Keratinocyte (primary cell): ENCODE measurements at regions not wholly inside any gene's neighbourhood (a gene's known extent, or its start where the extent isn't known, plus 50 kb on each side); places are given as distances from the start of the nearest gene placed in this dataset.

Source experiments
- DNase-seq: peaks from one replicate; pipeline ENCODE4 v3.0.0-alpha.2; 2011; ENCODE audit warnings: low read depth, missing footprints, low spot score
- FAIRE-seq: peaks from 2 replicates; lab custom pipeline; 2011; peaks lifted over from hg19 to GRCh38; lab: Jason Lieb, UNC
- H2AFZ ChIP-seq: 2 replicates; pipeline ENCODE4 v1.6.0; 2012; ENCODE audit warnings: low read length, control low read depth, inconsistent platforms; ENCODE audit not compliant: control insufficient read depth
- H3K27ac ChIP-seq: 2 replicates; pipeline ENCODE4 v1.5.1; 2011; ENCODE audit warnings: low read length; ENCODE audit not compliant: control insufficient read depth, insufficient read depth
- H3K27me3 ChIP-seq: 3 replicates; pipeline ENCODE4 v1.6.0; 2011; ENCODE audit warnings: low read length; ENCODE audit not compliant: control insufficient read depth, insufficient read depth; ENCODE audit errors: extremely low read depth
- H3K36me3 ChIP-seq, 2 experiments: 2 replicates in 1 of 2; 3 replicates in 1 of 2; pipeline ENCODE4 v1.5.1; 2011; ENCODE audit warnings: low read length in 2 of 2, mild to moderate bottlenecking in 1 of 2; ENCODE audit not compliant: control insufficient read depth in 2 of 2, insufficient read depth in 2 of 2; ENCODE audit errors: extremely low read depth in 1 of 2
- H3K4me1 ChIP-seq: 3 replicates; pipeline ENCODE4 v1.5.1; 2011; ENCODE audit warnings: low read length; ENCODE audit not compliant: control insufficient read depth, insufficient read depth; ENCODE audit errors: extremely low read depth
- H3K4me2 ChIP-seq: 3 replicates; pipeline ENCODE4 v1.6.0; 2011; ENCODE audit warnings: low read depth, low read length; ENCODE audit not compliant: control insufficient read depth, insufficient read depth; ENCODE audit errors: extremely low read depth
- H3K4me3 ChIP-seq, 3 experiments: fragments of 200-600 bp in 1 of 3; sonication (generic) in 1 of 3; 2 replicates in 2 of 3; 3 replicates in 1 of 3; pipeline ENCODE4 v1.5.1; 2011 to 2016; ENCODE audit warnings: low read length in 3 of 3, mild to moderate bottlenecking in 3 of 3, control low read depth in 2 of 3, inconsistent platforms in 1 of 3, low read depth in 1 of 3, mixed read lengths in 1 of 3, mixed run types in 1 of 3, moderate library complexity in 1 of 3; ENCODE audit not compliant: control insufficient read depth in 2 of 3, insufficient read depth in 2 of 3; ENCODE audit errors: extremely low read depth in 1 of 3
- H3K79me2 ChIP-seq: 2 replicates; pipeline ENCODE4 v1.6.0; 2012; ENCODE audit warnings: low read length; ENCODE audit not compliant: control insufficient read depth, insufficient read depth
- H3K9ac ChIP-seq: 3 replicates; pipeline ENCODE4 v1.6.0; 2011; ENCODE audit warnings: low read length; ENCODE audit not compliant: control insufficient read depth, insufficient read depth; ENCODE audit errors: extremely low read depth
- H3K9me1 ChIP-seq: 3 replicates; pipeline ENCODE4 v1.6.0; 2011; ENCODE audit warnings: low read length; ENCODE audit not compliant: control insufficient read depth, insufficient read depth; ENCODE audit errors: extremely low read depth
- H3K9me3 ChIP-seq: 2 replicates; pipeline ENCODE4 v1.5.1; 2012; ENCODE audit warnings: low read depth, low read length; ENCODE audit not compliant: control insufficient read depth
- H4K20me1 ChIP-seq: 3 replicates; pipeline ENCODE4 v1.6.0; 2011; ENCODE audit warnings: low read length; ENCODE audit not compliant: control insufficient read depth, insufficient read depth; ENCODE audit errors: extremely low read depth
- EZH2 ChIP-seq: IDR thresholded peaks from one replicate; pipeline ENCODE4 v1.6.1; 2012; ENCODE audit warnings: inconsistent platforms, mild to moderate bottlenecking, low read length, moderate library complexity
- dilution Hi-C: fragments of 300-500 bp; cut with MboI; formaldehyde crosslinking; loops from one replicate; pipeline ENCODE4 v1.7.0; 2020; ENCODE audit warnings: low sequenced_read_pairs; ENCODE audit not compliant: extremely low pct_ligation_motif_present
- TF ChIP-seq, protein P1 (sequence below), 3 experiments: IDR thresholded peaks in 1 of 3; conservative IDR thresholded peaks in 1 of 3; optimal IDR thresholded peaks in 1 of 3; 2 replicates in 2 of 3; 3 replicates in 1 of 3; pipeline versions ENCODE3 to v1.5.1; 2011; ENCODE audit warnings: low read length in 3 of 3, mild to moderate bottlenecking in 3 of 3, moderate library complexity in 2 of 3, control low read depth in 1 of 3, inconsistent platforms in 1 of 3; ENCODE audit not compliant: insufficient read depth in 2 of 3; ENCODE audit errors: extremely low read depth in 1 of 3

DNA sequence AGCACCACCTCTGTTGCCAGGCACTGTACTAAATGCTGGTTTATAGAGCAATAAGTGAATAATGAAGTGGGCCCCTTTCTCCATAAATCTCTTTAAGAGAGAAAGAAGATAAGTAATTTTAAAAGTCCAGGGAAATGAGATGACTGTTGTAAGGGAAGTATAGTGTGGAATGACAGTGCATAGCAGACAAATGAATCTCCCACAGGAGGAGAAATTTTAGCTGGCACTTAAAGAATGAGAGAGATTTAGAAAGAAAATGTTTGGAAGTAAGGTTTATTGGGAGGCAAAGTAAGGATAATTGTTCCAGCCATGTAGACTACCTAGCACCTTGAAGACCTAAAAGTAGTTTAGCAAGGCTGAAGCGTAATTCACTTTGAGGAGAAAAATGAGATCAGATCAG lies 1081.1 kb upstream of the PABPC4L start:
- no peaks in the 10 kb centered on the region for H3K79me2 ChIP-seq
- H3K4me2 ChIP-seq = no peak overlapping the region
- no peaks in the 10 kb centered on the region for H3K9me1 ChIP-seq
- no peak overlapping the region for H2AFZ ChIP-seq
- H3K27ac ChIP-seq = no peak overlapping the region
- dilution Hi-C loops = no loop called here
- no peak overlapping the region for H3K4me3 ChIP-seq
- H3K9me3 ChIP-seq = no peaks in the 10 kb centered on the region
- no peaks in the 10 kb centered on the region for H4K20me1 ChIP-seq
- no peaks in the 10 kb centered on the region for H3K36me3 ChIP-seq
- TF ChIP-seq EZH2 = no peak
- TF ChIP-seq, protein P1, sequence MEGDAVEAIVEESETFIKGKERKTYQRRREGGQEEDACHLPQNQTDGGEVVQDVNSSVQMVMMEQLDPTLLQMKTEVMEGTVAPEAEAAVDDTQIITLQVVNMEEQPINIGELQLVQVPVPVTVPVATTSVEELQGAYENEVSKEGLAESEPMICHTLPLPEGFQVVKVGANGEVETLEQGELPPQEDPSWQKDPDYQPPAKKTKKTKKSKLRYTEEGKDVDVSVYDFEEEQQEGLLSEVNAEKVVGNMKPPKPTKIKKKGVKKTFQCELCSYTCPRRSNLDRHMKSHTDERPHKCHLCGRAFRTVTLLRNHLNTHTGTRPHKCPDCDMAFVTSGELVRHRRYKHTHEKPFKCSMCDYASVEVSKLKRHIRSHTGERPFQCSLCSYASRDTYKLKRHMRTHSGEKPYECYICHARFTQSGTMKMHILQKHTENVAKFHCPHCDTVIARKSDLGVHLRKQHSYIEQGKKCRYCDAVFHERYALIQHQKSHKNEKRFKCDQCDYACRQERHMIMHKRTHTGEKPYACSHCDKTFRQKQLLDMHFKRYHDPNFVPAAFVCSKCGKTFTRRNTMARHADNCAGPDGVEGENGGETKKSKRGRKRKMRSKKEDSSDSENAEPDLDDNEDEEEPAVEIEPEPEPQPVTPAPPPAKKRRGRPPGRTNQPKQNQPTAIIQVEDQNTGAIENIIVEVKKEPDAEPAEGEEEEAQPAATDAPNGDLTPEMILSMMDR (optimal IDR thresholded peaks at IDR 0.05 in 1 of 3, IDR thresholded peaks at IDR 0.05 in 1 of 3, conservative IDR thresholded peaks at IDR 0.05 in 1 of 3; ENCODE audit: extremely low read depth in 1 of 3, insufficient read depth in 2 of 3, low read length in 3 of 3) = no peak
- DNase-seq = no peak
- H3K9ac ChIP-seq = no peak overlapping the region
- no peak for FAIRE-seq
- H3K4me1 ChIP-seq = no peaks in the 10 kb centered on the region
- H3K27me3 ChIP-seq = no peaks in the 10 kb centered on the region

DNA sequence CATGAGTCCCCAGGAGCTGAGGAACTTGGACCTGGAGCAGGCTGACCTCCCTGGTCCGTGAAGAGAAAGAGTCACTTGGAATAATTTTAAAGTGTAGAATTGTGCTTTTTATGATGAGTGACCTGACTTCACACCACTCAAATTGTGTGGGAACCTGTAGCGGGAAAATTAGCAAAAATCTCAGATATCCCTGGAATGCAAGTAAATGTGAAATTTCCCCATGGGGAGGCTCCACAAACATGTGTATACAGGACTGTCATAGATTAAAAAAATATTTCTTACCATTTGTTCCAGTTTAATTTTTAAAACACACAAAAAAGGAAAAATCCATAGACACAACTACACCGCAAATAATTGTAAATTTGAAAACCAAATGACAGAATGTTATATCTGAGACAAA lies 1079.6 kb upstream of the PABPC4L start:
- no peak for FAIRE-seq
- H3K9me1 ChIP-seq = no peaks in the 10 kb centered on the region
- H3K4me3 ChIP-seq = no peak overlapping the region
- no peak overlapping the region for H3K27ac ChIP-seq
- dilution Hi-C loops = no loop called here
- DNase-seq = no peak
- H3K9ac ChIP-seq = no peak overlapping the region
- H3K36me3 ChIP-seq = no peaks in the 10 kb centered on the region
- no peaks in the 10 kb centered on the region for H4K20me1 ChIP-seq
- H3K4me1 ChIP-seq = no peaks in the 10 kb centered on the region
- TF ChIP-seq EZH2 = no peak
- TF ChIP-seq, protein P1 (optimal IDR thresholded peaks at IDR 0.05 in 1 of 3, IDR thresholded peaks at IDR 0.05 in 1 of 3, conservative IDR thresholded peaks at IDR 0.05 in 1 of 3; ENCODE audit: extremely low read depth in 1 of 3, insufficient read depth in 2 of 3, low read length in 3 of 3) = no peak
- H3K4me2 ChIP-seq = no peak overlapping the region
- no peaks in the 10 kb centered on the region for H3K9me3 ChIP-seq
- no peaks in the 10 kb centered on the region for H3K79me2 ChIP-seq
- H3K27me3 ChIP-seq = no peaks in the 10 kb centered on the region
- H2AFZ ChIP-seq = no peak overlapping the region
